ENCODE measurements at regions not wholly inside any gene's neighbourhood (a gene's known extent, or its start where the extent isn't known, plus 50 kb on each side); places are given as distances from the start of the nearest gene placed in this dataset.
"Not testable (repeated sequence)": the region's sequence is repeated elsewhere in the genome, so short reads cannot be mapped to it uniquely, and the experiment has no call there.

DNA sequence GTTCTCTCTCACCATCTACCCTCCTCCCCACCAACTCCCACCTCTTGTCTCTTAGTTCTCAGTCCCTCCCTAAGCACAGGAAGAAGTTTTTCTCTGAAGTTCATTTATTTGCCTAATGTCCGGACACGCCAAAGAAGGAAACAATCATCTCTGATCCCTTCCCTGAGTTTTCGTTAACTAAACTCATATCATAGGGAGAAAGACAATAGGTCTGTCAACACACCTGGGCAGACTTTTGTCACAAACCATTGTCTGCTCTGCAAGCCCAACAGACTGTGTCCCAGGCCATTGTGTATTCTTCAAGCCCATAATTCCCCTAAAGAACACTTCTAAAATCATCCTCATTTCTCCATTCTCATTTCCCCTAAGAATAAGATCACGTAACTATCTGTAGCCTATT, 691.0 kb upstream of the MBL2 start:
- no peak for DNase-seq (ENCODE audit: low read depth)
- TF ChIP-seq, protein P1, sequence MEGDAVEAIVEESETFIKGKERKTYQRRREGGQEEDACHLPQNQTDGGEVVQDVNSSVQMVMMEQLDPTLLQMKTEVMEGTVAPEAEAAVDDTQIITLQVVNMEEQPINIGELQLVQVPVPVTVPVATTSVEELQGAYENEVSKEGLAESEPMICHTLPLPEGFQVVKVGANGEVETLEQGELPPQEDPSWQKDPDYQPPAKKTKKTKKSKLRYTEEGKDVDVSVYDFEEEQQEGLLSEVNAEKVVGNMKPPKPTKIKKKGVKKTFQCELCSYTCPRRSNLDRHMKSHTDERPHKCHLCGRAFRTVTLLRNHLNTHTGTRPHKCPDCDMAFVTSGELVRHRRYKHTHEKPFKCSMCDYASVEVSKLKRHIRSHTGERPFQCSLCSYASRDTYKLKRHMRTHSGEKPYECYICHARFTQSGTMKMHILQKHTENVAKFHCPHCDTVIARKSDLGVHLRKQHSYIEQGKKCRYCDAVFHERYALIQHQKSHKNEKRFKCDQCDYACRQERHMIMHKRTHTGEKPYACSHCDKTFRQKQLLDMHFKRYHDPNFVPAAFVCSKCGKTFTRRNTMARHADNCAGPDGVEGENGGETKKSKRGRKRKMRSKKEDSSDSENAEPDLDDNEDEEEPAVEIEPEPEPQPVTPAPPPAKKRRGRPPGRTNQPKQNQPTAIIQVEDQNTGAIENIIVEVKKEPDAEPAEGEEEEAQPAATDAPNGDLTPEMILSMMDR (IDR thresholded peaks at IDR 0.05; ENCODE audit: insufficient read depth, low read length): no peak

DNA sequence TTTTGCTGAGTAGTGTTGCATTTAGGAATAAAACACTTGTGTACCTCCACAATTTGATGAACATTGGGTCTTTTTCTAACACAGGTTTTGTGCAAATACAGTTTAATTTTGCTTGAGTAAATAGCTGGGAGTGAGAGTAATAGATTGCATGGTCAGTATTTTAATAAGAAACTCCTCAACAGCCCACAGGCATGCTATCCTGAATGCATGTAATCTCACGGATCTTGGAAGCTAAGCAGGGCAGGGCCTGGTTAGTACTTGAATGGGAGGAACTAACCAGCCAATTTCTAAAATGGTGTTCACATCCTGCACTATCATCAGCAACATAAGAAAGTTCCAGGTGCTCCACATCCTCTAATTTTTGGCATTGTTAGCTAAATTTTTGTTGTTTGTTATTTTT, 685.4 kb upstream of the MBL2 start:
- no peak for DNase-seq (ENCODE audit: low read depth)
- TF ChIP-seq, protein P1 (IDR thresholded peaks at IDR 0.05; ENCODE audit: insufficient read depth, low read length): no peak
- H3K4me3 ChIP-seq (ENCODE audit: low read depth, low read length): no peak overlapping the region

More for the DNA sequence above, 691.0 kb upstream of the MBL2 start:
- H3K4me3 ChIP-seq (ENCODE audit: low read depth, low read length): no peak overlapping the region

DNA sequence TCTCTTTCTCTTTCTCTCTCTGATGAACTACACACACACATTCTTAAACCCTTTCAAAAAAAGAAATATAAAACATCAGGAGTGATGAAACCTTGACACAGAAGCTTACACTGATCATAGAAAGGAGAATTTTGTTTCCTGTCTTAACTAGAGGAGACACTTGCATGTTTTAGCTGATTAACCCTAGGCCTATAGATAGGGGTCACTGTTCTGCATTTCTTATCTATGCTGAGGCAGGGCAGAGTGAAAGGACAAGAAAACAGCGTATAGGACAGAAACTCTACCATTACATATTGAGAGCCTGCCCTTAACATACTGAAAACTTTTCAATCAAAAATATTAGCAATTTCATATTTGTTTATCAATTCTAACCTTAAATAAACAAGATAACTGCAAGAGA, 680.6 kb upstream of the MBL2 start:
- no peak overlapping the region for H3K4me3 ChIP-seq (ENCODE audit: low read depth, low read length)
- TF ChIP-seq, protein P1 (IDR thresholded peaks at IDR 0.05; ENCODE audit: insufficient read depth, low read length): no peak
- no peak for DNase-seq (ENCODE audit: low read depth)

DNA sequence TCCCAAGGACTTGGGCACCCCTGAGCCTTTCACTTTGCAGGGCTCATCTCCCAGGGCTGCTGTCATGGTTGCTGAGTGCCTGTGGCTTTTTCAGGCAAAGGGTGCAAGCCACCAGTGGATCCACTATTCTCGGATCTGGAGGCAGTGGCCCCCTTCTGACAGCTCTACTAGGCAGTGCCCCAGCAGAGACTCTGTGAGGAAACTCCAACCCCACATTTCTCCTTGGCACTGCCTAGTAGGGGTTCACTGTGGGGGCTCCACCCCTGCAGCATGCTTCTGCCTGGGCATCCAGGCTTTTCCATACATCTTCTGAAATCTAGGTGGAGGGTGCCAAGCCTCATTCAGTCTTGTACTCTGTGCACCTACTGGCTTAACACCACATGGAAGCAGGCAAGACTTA, 675.0 kb upstream of the MBL2 start:
- no peak overlapping the region for H3K4me3 ChIP-seq (ENCODE audit: low read depth, low read length)
- DNase-seq (ENCODE audit: low read depth): no peak
- TF ChIP-seq, protein P1 (IDR thresholded peaks at IDR 0.05; ENCODE audit: insufficient read depth, low read length): no peak

DNA sequence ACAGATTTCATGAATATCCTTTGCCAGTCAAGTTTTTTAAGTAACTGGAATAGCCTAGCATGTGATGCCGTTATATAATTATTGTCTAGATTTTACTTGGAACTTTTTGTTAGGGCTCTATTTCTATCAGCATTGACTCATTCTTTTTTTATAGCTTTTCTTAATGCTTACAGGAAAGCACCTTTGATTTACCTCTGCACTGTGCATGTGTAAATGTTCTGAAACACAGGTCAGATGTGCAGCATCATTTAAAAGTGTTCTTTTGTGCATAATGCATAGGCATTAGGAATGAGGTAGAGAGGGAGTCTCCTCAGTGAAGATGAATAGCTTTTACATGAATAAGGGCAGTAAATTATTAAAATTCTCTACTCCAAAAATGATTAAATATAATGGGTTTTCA, 669.3 kb upstream of the MBL2 start:
- no peak overlapping the region for H3K4me3 ChIP-seq (ENCODE audit: low read depth, low read length)
- no peak for DNase-seq (ENCODE audit: low read depth)
- TF ChIP-seq, protein P1 (IDR thresholded peaks at IDR 0.05; ENCODE audit: insufficient read depth, low read length): no peak

DNA sequence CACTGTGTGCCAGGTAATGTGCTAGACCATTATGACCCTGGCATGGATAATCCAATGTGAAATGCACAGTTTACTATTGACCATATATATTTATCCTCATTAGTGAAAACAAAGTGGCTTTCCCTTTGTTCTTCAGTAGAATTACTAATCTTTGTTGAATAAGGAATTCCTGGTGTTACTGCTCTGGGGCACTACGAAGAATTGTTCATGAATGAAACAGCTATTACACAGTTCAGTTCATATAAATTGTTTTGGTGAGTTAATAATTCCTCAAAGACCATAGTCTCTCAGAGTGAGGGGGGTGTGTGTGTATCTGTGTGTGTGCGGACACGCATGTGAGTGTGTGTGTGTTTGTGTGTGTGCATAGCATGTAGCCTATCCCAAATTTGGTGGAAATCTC, 668.0 kb upstream of the MBL2 start:
- no peak overlapping the region for H3K4me3 ChIP-seq (ENCODE audit: low read depth, low read length)
- TF ChIP-seq, protein P1 (IDR thresholded peaks at IDR 0.05; ENCODE audit: insufficient read depth, low read length): no peak
- no peak for DNase-seq (ENCODE audit: low read depth)

DNA sequence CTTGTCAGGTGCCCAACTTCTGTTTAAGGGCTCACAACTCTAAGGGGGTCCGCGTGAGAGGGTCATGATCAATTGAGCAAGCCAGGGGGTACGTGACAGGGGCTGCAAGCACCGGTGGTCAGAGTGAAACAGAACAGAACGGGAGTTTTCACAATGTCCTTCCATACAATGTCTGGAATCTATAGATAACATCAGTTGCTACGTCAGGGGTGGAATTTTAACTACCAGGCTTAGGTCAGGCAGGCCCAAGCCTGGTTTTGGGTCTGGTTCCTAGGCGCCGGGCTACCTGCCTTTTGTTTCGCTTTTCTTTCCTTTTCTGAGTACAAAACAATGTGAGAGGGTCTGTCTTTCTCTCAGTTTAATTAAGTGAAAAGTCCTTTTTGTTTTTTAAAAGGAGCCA, 666.5 kb upstream of the MBL2 start:
- not testable (repeated sequence) for DNase-seq (ENCODE audit: low read depth); H3K4me3 ChIP-seq (ENCODE audit: low read depth, low read length)

All from fibroblast of the aortic adventitia (primary cell).